ENCODE measurements at regions not wholly inside any gene's neighbourhood (a gene's known extent, or its start where the extent isn't known, plus 50 kb on each side); places are given as distances from the start of the nearest gene placed in this dataset.

- Histone ChIP-seq H3K4me1 (ENCODE audit: insufficient read depth) (no peaks in the 10 kb centered on the region), H3K36me3 (ENCODE audit: low read depth) (no peaks in the 10 kb centered on the region), H4K20me1 (ENCODE audit: insufficient read depth) (no peaks in the 10 kb centered on the region), H3K9ac (no peak overlapping the region), H2AFZ (no peak overlapping the region), H3K27ac (no peak overlapping the region), H3K9me2 (ENCODE audit: insufficient read depth) (no peaks in the 10 kb centered on the region), H3K4me2 (ENCODE audit: unreplicated experiment) (no peak overlapping the region), H3F3A (ENCODE audit: insufficient read depth) (no peaks in the 10 kb centered on the region), H3K79me2 (ENCODE audit: insufficient read depth) (no peaks in the 10 kb centered on the region), H3K27me3 (replicated peaks; ENCODE audit: insufficient read depth) (no peaks in the 10 kb centered on the region), H3K9me3 (ENCODE audit: low read depth) (no peaks in the 10 kb centered on the region), H3K4me3 (no peak overlapping the region)
- TF ChIP-seq EZH2 (IDR thresholded peaks at IDR 0.05; ENCODE audit: insufficient read depth, poor library complexity, severe bottlenecking) (no peak), EZH2phosphoT487 (IDR thresholded peaks at IDR 0.05; ENCODE audit: insufficient read depth, low read depth) (no peak)
- in situ Hi-C loops (cut with MboI), result no loop called here
- WGBS, 2 experiments (ENCODE audit: low coverage in 1 of 2, low lambda C conversion rate in 2 of 2, missing lambda C conversion rate in 2 of 2), result 10 to 29% methylated on average over 2 of the region's 2 CpGs
- no peak for DNase-seq
Measured at GRCh38 chr13:103451656-103452055, 385.4 kb upstream of the SLC10A2 start.

GRCh38 chr13:103443604-103444003 lies 377.4 kb upstream of the SLC10A2 start:
- no peaks in the 10 kb centered on the region for H3K27me3 ChIP-seq (replicated peaks; ENCODE audit: insufficient read depth)
- 14 to 25% methylated on average over 4 of the region's 4 CpGs for WGBS, 2 experiments (ENCODE audit: low coverage in 1 of 2, low lambda C conversion rate in 2 of 2, missing lambda C conversion rate in 2 of 2)

GRCh38 chr13:103437651-103438050 lies 371.4 kb upstream of the SLC10A2 start:
- TF ChIP-seq EZH2phosphoT487 (IDR thresholded peaks at IDR 0.05; ENCODE audit: insufficient read depth, low read depth), result no peak
- TF ChIP-seq EZH2 (IDR thresholded peaks at IDR 0.05; ENCODE audit: insufficient read depth, poor library complexity, severe bottlenecking), result no peak
- Histone ChIP-seq H3K4me2 (ENCODE audit: unreplicated experiment) (no peak overlapping the region), H3K4me1 (ENCODE audit: insufficient read depth) (no peaks in the 10 kb centered on the region), H3K4me3 (no peak overlapping the region), H3K9me3 (ENCODE audit: low read depth) (no peaks in the 10 kb centered on the region), H3K36me3 (ENCODE audit: low read depth) (no peaks in the 10 kb centered on the region), H2AFZ (no peak overlapping the region), H3F3A (ENCODE audit: insufficient read depth) (no peaks in the 10 kb centered on the region), H3K79me2 (ENCODE audit: insufficient read depth) (no peaks in the 10 kb centered on the region), H4K20me1 (ENCODE audit: insufficient read depth) (no peaks in the 10 kb centered on the region), H3K27ac (no peak overlapping the region), H3K9ac (no peak overlapping the region), H3K27me3 (replicated peaks; ENCODE audit: insufficient read depth) (no peaks in the 10 kb centered on the region), H3K9me2 (ENCODE audit: insufficient read depth) (no peaks in the 10 kb centered on the region)
- in situ Hi-C loops (cut with MboI), result no loop called here
- 0 to 7% methylated on average over 1 of the region's 1 CpG for WGBS, 2 experiments (ENCODE audit: low coverage in 1 of 2, low lambda C conversion rate in 2 of 2, missing lambda C conversion rate in 2 of 2)
- no peak for DNase-seq

More at GRCh38 chr13:103443604-103444003, 377.4 kb upstream of the SLC10A2 start:
- TF ChIP-seq EZH2 (IDR thresholded peaks at IDR 0.05; ENCODE audit: insufficient read depth, poor library complexity, severe bottlenecking) (no peak), EZH2phosphoT487 (IDR thresholded peaks at IDR 0.05; ENCODE audit: insufficient read depth, low read depth) (no peak)
- in situ Hi-C loops (cut with MboI), result no loop called here
- H2AFZ ChIP-seq, result no peak overlapping the region
- H3K36me3 ChIP-seq (ENCODE audit: low read depth), result no peaks in the 10 kb centered on the region
- no peaks in the 10 kb centered on the region for H4K20me1 ChIP-seq (ENCODE audit: insufficient read depth)
- no peaks in the 10 kb centered on the region for H3K9me3 ChIP-seq (ENCODE audit: low read depth)
- no peak overlapping the region for H3K4me3 ChIP-seq
- no peak for DNase-seq
- no peaks in the 10 kb centered on the region for H3K79me2 ChIP-seq (ENCODE audit: insufficient read depth)
- no peak overlapping the region for H3K27ac ChIP-seq
- no peak overlapping the region for H3K9ac ChIP-seq
- H3F3A ChIP-seq (ENCODE audit: insufficient read depth), result no peaks in the 10 kb centered on the region
- no peaks in the 10 kb centered on the region for H3K4me1 ChIP-seq (ENCODE audit: insufficient read depth)
- no peak overlapping the region for H3K4me2 ChIP-seq (ENCODE audit: unreplicated experiment)
- no peaks in the 10 kb centered on the region for H3K9me2 ChIP-seq (ENCODE audit: insufficient read depth)

GRCh38 chr13:103436057-103436654 lies 369.9 kb upstream of the SLC10A2 start:
- Histone ChIP-seq H3K4me3 (no peak overlapping the region), H3F3A (ENCODE audit: insufficient read depth) (no peaks in the 10 kb centered on the region), H3K79me2 (ENCODE audit: insufficient read depth) (no peaks in the 10 kb centered on the region), H3K9me3 (ENCODE audit: low read depth) (no peaks in the 10 kb centered on the region), H3K4me1 (ENCODE audit: insufficient read depth) (no peaks in the 10 kb centered on the region), H3K9me2 (ENCODE audit: insufficient read depth) (no peaks in the 10 kb centered on the region), H3K4me2 (ENCODE audit: unreplicated experiment) (no peak overlapping the region), H2AFZ (no peak overlapping the region), H3K27ac (no peak overlapping the region), H3K36me3 (ENCODE audit: low read depth) (no peaks in the 10 kb centered on the region), H4K20me1 (ENCODE audit: insufficient read depth) (no peaks in the 10 kb centered on the region), H3K27me3 (replicated peaks; ENCODE audit: insufficient read depth) (no peaks in the 10 kb centered on the region), H3K9ac (no peak overlapping the region)
- in situ Hi-C loops (cut with MboI), result no loop called here
- DNase-seq, result no peak
- no peak for TF ChIP-seq EZH2 (IDR thresholded peaks at IDR 0.05; ENCODE audit: insufficient read depth, poor library complexity, severe bottlenecking)
- no peak for TF ChIP-seq EZH2phosphoT487 (IDR thresholded peaks at IDR 0.05; ENCODE audit: insufficient read depth, low read depth)
- WGBS, 2 experiments (ENCODE audit: low coverage in 1 of 2, low lambda C conversion rate in 2 of 2, missing lambda C conversion rate in 2 of 2), result 20 to 23% methylated on average over 9 to 10 of the region's 10 CpGs

GRCh38 chr13:103431856-103432255 lies 365.6 kb upstream of the SLC10A2 start:
- in situ Hi-C loops (cut with MboI), result no loop called here
- H3K27ac ChIP-seq, result no peak overlapping the region
- no peaks in the 10 kb centered on the region for H3F3A ChIP-seq (ENCODE audit: insufficient read depth)
- H3K36me3 ChIP-seq (ENCODE audit: low read depth), result no peaks in the 10 kb centered on the region
- H4K20me1 ChIP-seq (ENCODE audit: insufficient read depth), result no peaks in the 10 kb centered on the region
- no peak overlapping the region for H2AFZ ChIP-seq
- no peaks in the 10 kb centered on the region for H3K27me3 ChIP-seq (replicated peaks; ENCODE audit: insufficient read depth)
- H3K4me1 ChIP-seq (ENCODE audit: insufficient read depth), result no peaks in the 10 kb centered on the region
- H3K4me3 ChIP-seq, result no peak overlapping the region
- H3K79me2 ChIP-seq (ENCODE audit: insufficient read depth), result no peaks in the 10 kb centered on the region
- H3K9me2 ChIP-seq (ENCODE audit: insufficient read depth), result no peaks in the 10 kb centered on the region
- no peak overlapping the region for H3K4me2 ChIP-seq (ENCODE audit: unreplicated experiment)
- DNase-seq, result no peak
- H3K9ac ChIP-seq, result no peak overlapping the region
- no peak for TF ChIP-seq EZH2 (IDR thresholded peaks at IDR 0.05; ENCODE audit: insufficient read depth, poor library complexity, severe bottlenecking)
- TF ChIP-seq EZH2phosphoT487 (IDR thresholded peaks at IDR 0.05; ENCODE audit: insufficient read depth, low read depth), result no peak
- H3K9me3 ChIP-seq (ENCODE audit: low read depth), result no peaks in the 10 kb centered on the region
- WGBS, 2 experiments (ENCODE audit: low coverage in 1 of 2, low lambda C conversion rate in 2 of 2, missing lambda C conversion rate in 2 of 2), result 5 to 12% methylated on average over 3 of the region's 3 CpGs
